HG03045 (cell line): ENCODE measurements at regions not wholly inside any gene's neighbourhood (a gene's known extent, or its start where the extent isn't known, plus 50 kb on each side); places are given as distances from the start of the nearest gene placed in this dataset.
"Not testable (repeated sequence)": the region's sequence is repeated elsewhere in the genome, so short reads cannot be mapped to it uniquely, and the experiment has no call there.

Source experiments
- ATAC-seq: cut with Tn5 transposase; IDR thresholded peaks from one replicate; pipeline ENCODE4 v1.9.1; 2021; ENCODE audit warnings: mild to moderate bottlenecking, moderate library complexity; ENCODE audit not compliant: unreplicated experiment

- no peak for ATAC-seq
Measured at GRCh38 chr10:124248056-124249045, 155.0 kb upstream of the CHST15 start.

- no peak for ATAC-seq
Measured at GRCh38 chr10:124245806-124246440, 152.5 kb upstream of the CHST15 start.

GRCh38 chr10:124245191-124245590 is 151.8 kb upstream of the CHST15 start:
- no peak for ATAC-seq

- no peak for ATAC-seq
Measured at GRCh38 chr10:124244256-124244877, 151.0 kb upstream of the CHST15 start.

GRCh38 chr10:124243702-124244121 is 150.3 kb upstream of the CHST15 start:
- ATAC-seq, result no peak

GRCh38 chr10:124242791-124243190 is 149.4 kb upstream of the CHST15 start:
- ATAC-seq, result no peak

GRCh38 chr10:124242365-124242764 is 149.0 kb upstream of the CHST15 start:
- no peak for ATAC-seq

- ATAC-seq, result not testable (repeated sequence)
Measured at GRCh38 chr10:124241510-124241909, 148.1 kb upstream of the CHST15 start.

GRCh38 chr10:124240839-124241291 is 147.5 kb upstream of the CHST15 start:
- ATAC-seq, result no peak

- no peak for ATAC-seq
Measured at GRCh38 chr10:124239696-124240095, 146.3 kb upstream of the CHST15 start.

GRCh38 chr10:124239134-124239533 is 145.7 kb upstream of the CHST15 start:
- no peak for ATAC-seq

- no peak for ATAC-seq
Measured at GRCh38 chr10:124238367-124238766, 145.0 kb upstream of the CHST15 start.

- no peak for ATAC-seq
Measured at GRCh38 chr10:124237282-124237961, 144.0 kb upstream of the CHST15 start.

- ATAC-seq, result no peak
Measured at GRCh38 chr10:124236816-124237215, 143.4 kb upstream of the CHST15 start.

- ATAC-seq, result no peak
Measured at GRCh38 chr10:124236136-124236535, 142.7 kb upstream of the CHST15 start.

- ATAC-seq, result no peak
Measured at GRCh38 chr10:124235232-124235631, 141.8 kb upstream of the CHST15 start.

- ATAC-seq, result no peak
Measured at GRCh38 chr10:124233546-124234138, 140.2 kb upstream of the CHST15 start.

- no peak for ATAC-seq
Measured at GRCh38 chr10:124232686-124233545, 139.5 kb upstream of the CHST15 start.
